WTC11 (cell line): ENCODE measurements at regions not wholly inside any gene's neighbourhood (a gene's known extent, or its start where the extent isn't known, plus 50 kb on each side); places are given as distances from the start of the nearest gene placed in this dataset.

ENCODE experiments used
- ATAC-seq: fragments of 200-7000 bp; cut with Tn5 transposase; 2 replicates; pipeline ENCODE4 v1.10.0; 2021; ENCODE audit warnings: mild to moderate bottlenecking, moderate library complexity
- CTCF ChIA-PET: fragments of 300-600 bp; sonication (Branson Sonifier 250); formaldehyde crosslinking; loops from one replicate; lab custom pipeline; 2021; ENCODE audit warnings: antibody characterized with exemption; lab: Charles Lee
- POLR2A ChIA-PET: fragments of 350-600 bp; sonication (Branson Sonifier 250); formaldehyde crosslinking; loops from one replicate; lab custom pipeline; 2021; ENCODE audit warnings: antibody characterized with exemption; lab: Charles Lee
- DNase-seq: peaks from one replicate; pipeline ENCODE4 v3.0.0; 2021; ENCODE audit warnings: low spot score
- H3K27ac Mint-ChIP-seq: 2 replicates; pipeline ENCODE4 v1.8.0; 2021; ENCODE audit warnings: mixed read lengths
- H3K27me3 Mint-ChIP-seq: 2 replicates; pipeline ENCODE4 v1.8.0; 2021; ENCODE audit warnings: low read depth, mild to moderate bottlenecking, moderate library complexity, mixed read lengths
- H3K36me3 Mint-ChIP-seq: 2 replicates; pipeline ENCODE4 v1.8.0; 2021; ENCODE audit warnings: mixed read lengths
- H3K4me1 Mint-ChIP-seq: 2 replicates; pipeline ENCODE4 v1.8.0; 2022; ENCODE audit warnings: mixed read lengths
- H3K4me3 Mint-ChIP-seq: 2 replicates; pipeline ENCODE4 v1.8.0; 2021; ENCODE audit warnings: mild to moderate bottlenecking, moderate library complexity, mixed read lengths
- H3K9me3 Mint-ChIP-seq: 2 replicates; pipeline ENCODE4 v1.8.0; 2021; ENCODE audit warnings: mixed read lengths
- EMX1 ChIP-seq: fragments of 250-450 bp; sonication (Bioruptor Pico); IDR thresholded peaks from 2 replicates; pipeline ENCODE4 v1.8.0; 2021; ENCODE audit warnings: mild to moderate bottlenecking
- FOXK1 ChIP-seq: sonication (generic); formaldehyde crosslinking; IDR thresholded peaks from 2 replicates; pipeline ENCODE4 v1.8.0; 2022; ENCODE audit warnings: mild to moderate bottlenecking, moderate library complexity, missing genetic modification reagents
- HMGA2 ChIP-seq: fragments of 250-450 bp; sonication (Bioruptor Pico); IDR thresholded peaks from 2 replicates; pipeline ENCODE4 v1.4.0; 2021; ENCODE audit warnings: mild to moderate bottlenecking, moderate library complexity
- JUN ChIP-seq: sonication (generic); formaldehyde crosslinking; IDR thresholded peaks from 2 replicates; pipeline ENCODE4 v1.8.0; 2023; ENCODE audit warnings: mild to moderate bottlenecking, missing genetic modification reagents
- NR2C2 ChIP-seq: sonication (generic); formaldehyde crosslinking; IDR thresholded peaks from 2 replicates; pipeline ENCODE4 v1.8.0; 2022; ENCODE audit warnings: mild to moderate bottlenecking, missing genetic modification reagents
- TEAD1 ChIP-seq: sonication (generic); formaldehyde crosslinking; IDR thresholded peaks from 2 replicates; pipeline ENCODE4 v1.8.0; 2022; ENCODE audit warnings: mild to moderate bottlenecking, missing genetic modification reagents
- TF ChIP-seq, protein P1 (sequence below): sonication (generic); formaldehyde crosslinking; IDR thresholded peaks from 2 replicates; pipeline ENCODE4 v1.8.0; 2022; ENCODE audit warnings: mild to moderate bottlenecking, missing genetic modification reagents
- TF ChIP-seq, protein P2 (sequence below): sonication (generic); formaldehyde crosslinking; IDR thresholded peaks from 2 replicates; pipeline ENCODE4 v1.8.1; 2023; ENCODE audit warnings: mild to moderate bottlenecking, missing genetic modification reagents, moderate library complexity
- TF ChIP-seq, protein P3 (sequence below): fragments of 250-450 bp; sonication (Bioruptor Pico); IDR thresholded peaks from 2 replicates; pipeline ENCODE4 v1.9.0; 2021; ENCODE audit warnings: mild to moderate bottlenecking
- TF ChIP-seq, protein P4 (sequence below): sonication (generic); formaldehyde crosslinking; IDR thresholded peaks from 2 replicates; pipeline ENCODE4 v1.8.0; 2023; ENCODE audit warnings: mild to moderate bottlenecking, missing genetic modification reagents
- TF ChIP-seq, protein P5 (sequence below): sonication (generic); formaldehyde crosslinking; IDR thresholded peaks from 2 replicates; pipeline ENCODE4 v1.8.0; 2022; ENCODE audit warnings: mild to moderate bottlenecking, missing genetic modification reagents
- TF ChIP-seq, protein P6 (sequence below): fragments of 250-450 bp; sonication (Bioruptor Pico); IDR thresholded peaks from 2 replicates; pipeline ENCODE4 v1.8.0; 2021; ENCODE audit warnings: mild to moderate bottlenecking

DNA sequence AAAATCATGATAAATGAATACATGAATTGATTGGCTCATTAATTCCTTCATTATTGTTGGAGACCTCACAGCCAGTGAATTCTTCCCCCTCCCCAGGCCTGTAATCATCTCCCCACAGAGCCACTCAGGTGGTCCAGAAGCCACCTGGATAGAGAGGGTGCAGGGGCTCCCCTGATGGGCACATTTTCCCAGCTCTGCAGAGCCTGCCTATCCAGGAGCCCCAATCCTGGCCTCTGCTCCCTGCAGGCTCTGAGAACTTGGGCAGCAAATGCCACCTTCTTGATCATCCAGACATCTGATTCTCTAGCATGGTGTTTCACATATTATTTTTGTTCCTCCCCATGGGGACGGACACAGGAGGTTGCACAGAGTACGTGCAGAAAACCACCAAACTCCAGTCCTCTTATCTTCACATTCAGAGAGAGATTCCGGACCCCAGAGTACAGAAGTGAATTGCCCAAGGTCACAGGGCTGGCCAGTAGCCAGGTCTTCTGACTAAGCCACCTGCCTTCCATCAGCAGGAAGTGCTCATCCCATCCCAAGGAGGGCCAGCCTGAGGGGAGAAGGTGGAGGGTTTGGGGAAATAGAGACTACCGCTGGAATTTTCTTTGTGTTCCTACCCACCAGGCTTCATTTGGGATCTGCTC is 348.0 kb downstream of the BUD13 start (continued):
- TF ChIP-seq, protein P1, sequence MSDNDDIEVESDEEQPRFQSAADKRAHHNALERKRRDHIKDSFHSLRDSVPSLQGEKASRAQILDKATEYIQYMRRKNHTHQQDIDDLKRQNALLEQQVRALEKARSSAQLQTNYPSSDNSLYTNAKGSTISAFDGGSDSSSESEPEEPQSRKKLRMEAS: no peak

DNA sequence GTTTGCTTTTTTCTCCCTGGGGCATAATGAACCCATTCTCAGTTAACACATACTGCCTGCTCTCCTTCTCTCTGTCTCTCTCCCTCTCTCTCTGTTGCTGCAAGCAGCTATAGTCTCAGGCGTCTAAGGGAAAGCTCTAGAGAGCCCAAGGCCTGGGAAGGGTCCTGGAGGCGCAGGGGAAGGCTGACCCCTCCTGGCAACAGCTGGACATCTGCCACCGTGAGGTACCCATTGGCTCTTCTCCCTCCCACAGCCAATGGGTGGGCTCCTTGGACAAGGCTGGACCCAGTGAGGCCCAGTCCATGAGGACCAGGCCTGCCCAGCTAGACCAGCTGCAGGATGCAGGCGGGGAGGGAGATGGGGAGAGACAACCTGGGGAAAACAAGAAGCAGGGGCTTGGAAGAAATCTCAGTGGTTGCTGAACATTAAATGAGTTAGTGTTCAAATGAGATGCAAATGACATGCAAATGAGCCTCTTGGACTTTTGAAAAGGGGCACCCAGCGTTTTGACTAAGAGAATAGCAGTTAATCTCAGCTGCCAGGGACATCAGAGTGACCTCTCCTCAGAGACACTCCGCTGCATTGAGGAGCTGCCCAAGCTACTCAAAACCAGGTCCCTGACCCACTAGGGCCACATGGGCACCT is 349.7 kb downstream of the BUD13 start:
- peaks cover 9% of the 10 kb centered on the region for H3K36me3 Mint-ChIP-seq
- CTCF ChIA-PET: interaction anchor here (0.6 to 5.0 kb wide), 25 partner anchors 9 to 218 kb away, joined by 3 to 32 read pairs (median 4); no protein-coding TSS in a partner anchor
- peaks cover 2% of the 10 kb centered on the region; the same call in 1 of the 2 replicates for H3K27me3 Mint-ChIP-seq
- peaks cover 11% of the 10 kb centered on the region for H3K9me3 Mint-ChIP-seq
- no peak overlapping the region for H3K4me3 Mint-ChIP-seq
- peaks cover 43% of the 10 kb centered on the region for H3K4me1 Mint-ChIP-seq
- H3K27ac Mint-ChIP-seq: no peak overlapping the region
- TF ChIP-seq EMX1 (CRISPR knock-in tag) (no peak), NR2C2 (CRISPR knock-in tag) (no peak), FOXK1 (CRISPR knock-in tag) (no peak), TEAD1 (CRISPR knock-in tag) (0 out of 2 replicates have a peak, but pooled peaks have one; percentile 45)
- POLR2A ChIA-PET: no interaction called here
- ATAC-seq (peak; percentile 91), DNase-seq (peak; percentile 61)

DNA sequence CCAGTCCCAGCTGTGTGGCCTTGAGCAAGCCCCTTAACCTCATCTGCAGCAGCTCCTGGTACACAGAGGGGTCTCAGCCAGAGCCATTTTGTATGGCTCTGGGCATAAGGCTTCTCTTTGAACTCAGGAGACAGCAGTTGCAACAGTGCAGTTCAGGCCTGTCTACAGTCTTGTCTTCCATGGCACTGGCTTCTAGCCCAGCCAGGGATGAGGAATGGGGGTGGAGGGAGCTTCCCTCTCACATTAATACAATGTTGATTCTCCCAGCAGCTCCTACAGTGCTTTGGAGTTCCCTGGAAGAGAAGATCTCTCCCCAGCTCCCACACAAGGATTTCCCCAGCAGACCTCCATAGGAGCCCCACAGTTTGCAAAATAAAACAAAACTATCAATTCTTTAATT is 350.2 kb downstream of the BUD13 start:
- Mint-ChIP-seq H3K36me3 (peaks cover 9% of the 10 kb centered on the region), H3K4me3 (no peak overlapping the region), H3K27ac (no peak overlapping the region), H3K4me1 (peaks cover 37% of the 10 kb centered on the region), H3K9me3 (peaks cover 11% of the 10 kb centered on the region), H3K27me3 (peaks cover 2% of the 10 kb centered on the region; the same call in 1 of the 2 replicates)
- peak; percentile 19 for ATAC-seq
- ChIA-PET POLR2A (interaction anchor here (0.6 kb wide), 1 partner anchor 26 kb away, joined by 7 read pairs; no protein-coding TSS in a partner anchor), CTCF (interaction anchor here (0.6 to 5.0 kb wide), 25 partner anchors 9 to 219 kb away, joined by 3 to 32 read pairs (median 4); no protein-coding TSS in a partner anchor)
- TF ChIP-seq, protein P2, sequence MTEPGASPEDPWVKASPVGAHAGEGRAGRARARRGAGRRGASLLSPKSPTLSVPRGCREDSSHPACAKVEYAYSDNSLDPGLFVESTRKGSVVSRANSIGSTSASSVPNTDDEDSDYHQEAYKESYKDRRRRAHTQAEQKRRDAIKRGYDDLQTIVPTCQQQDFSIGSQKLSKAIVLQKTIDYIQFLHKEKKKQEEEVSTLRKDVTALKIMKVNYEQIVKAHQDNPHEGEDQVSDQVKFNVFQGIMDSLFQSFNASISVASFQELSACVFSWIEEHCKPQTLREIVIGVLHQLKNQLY (CRISPR knock-in tag): no peak
- TF ChIP-seq HMGA2 (CRISPR knock-in tag) (no peak), FOXK1 (CRISPR knock-in tag) (no peak), JUN (CRISPR knock-in tag) (no peak)
- TF ChIP-seq, protein P3, sequence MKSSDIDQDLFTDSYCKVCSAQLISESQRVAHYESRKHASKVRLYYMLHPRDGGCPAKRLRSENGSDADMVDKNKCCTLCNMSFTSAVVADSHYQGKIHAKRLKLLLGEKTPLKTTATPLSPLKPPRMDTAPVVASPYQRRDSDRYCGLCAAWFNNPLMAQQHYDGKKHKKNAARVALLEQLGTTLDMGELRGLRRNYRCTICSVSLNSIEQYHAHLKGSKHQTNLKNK (CRISPR knock-in tag): no peak
- TF ChIP-seq, protein P4, sequence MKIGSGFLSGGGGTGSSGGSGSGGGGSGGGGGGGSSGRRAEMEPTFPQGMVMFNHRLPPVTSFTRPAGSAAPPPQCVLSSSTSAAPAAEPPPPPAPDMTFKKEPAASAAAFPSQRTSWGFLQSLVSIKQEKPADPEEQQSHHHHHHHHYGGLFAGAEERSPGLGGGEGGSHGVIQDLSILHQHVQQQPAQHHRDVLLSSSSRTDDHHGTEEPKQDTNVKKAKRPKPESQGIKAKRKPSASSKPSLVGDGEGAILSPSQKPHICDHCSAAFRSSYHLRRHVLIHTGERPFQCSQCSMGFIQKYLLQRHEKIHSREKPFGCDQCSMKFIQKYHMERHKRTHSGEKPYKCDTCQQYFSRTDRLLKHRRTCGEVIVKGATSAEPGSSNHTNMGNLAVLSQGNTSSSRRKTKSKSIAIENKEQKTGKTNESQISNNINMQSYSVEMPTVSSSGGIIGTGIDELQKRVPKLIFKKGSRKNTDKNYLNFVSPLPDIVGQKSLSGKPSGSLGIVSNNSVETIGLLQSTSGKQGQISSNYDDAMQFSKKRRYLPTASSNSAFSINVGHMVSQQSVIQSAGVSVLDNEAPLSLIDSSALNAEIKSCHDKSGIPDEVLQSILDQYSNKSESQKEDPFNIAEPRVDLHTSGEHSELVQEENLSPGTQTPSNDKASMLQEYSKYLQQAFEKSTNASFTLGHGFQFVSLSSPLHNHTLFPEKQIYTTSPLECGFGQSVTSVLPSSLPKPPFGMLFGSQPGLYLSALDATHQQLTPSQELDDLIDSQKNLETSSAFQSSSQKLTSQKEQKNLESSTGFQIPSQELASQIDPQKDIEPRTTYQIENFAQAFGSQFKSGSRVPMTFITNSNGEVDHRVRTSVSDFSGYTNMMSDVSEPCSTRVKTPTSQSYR (CRISPR knock-in tag): no peak
- TF ChIP-seq, protein P5, sequence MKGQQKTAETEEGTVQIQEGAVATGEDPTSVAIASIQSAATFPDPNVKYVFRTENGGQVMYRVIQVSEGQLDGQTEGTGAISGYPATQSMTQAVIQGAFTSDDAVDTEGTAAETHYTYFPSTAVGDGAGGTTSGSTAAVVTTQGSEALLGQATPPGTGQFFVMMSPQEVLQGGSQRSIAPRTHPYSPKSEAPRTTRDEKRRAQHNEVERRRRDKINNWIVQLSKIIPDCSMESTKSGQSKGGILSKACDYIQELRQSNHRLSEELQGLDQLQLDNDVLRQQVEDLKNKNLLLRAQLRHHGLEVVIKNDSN: no peak
- TF ChIP-seq, protein P6, sequence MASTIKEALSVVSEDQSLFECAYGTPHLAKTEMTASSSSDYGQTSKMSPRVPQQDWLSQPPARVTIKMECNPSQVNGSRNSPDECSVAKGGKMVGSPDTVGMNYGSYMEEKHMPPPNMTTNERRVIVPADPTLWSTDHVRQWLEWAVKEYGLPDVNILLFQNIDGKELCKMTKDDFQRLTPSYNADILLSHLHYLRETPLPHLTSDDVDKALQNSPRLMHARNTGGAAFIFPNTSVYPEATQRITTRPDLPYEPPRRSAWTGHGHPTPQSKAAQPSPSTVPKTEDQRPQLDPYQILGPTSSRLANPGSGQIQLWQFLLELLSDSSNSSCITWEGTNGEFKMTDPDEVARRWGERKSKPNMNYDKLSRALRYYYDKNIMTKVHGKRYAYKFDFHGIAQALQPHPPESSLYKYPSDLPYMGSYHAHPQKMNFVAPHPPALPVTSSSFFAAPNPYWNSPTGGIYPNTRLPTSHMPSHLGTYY (CRISPR knock-in tag): no peak
- no peak for DNase-seq
